Pons (tissue), 1 donor: ENCODE measurements at regions not wholly inside any gene's neighbourhood (a gene's known extent, or its start where the extent isn't known, plus 50 kb on each side); places are given as distances from the start of the nearest gene placed in this dataset.

Experiments
- DNase-seq: peaks from one replicate; pipeline ENCODE4 v3.0.0-alpha.2; 2016; ENCODE audit warnings: low spot score

- no peak for DNase-seq
These were observed 537.5 kb upstream of the WWC1 start for GRCh38 chr5:167753725-167754490.

GRCh38 chr5:167754501-167755021 lies 536.9 kb upstream of the WWC1 start:
- no peak for DNase-seq

DNA sequence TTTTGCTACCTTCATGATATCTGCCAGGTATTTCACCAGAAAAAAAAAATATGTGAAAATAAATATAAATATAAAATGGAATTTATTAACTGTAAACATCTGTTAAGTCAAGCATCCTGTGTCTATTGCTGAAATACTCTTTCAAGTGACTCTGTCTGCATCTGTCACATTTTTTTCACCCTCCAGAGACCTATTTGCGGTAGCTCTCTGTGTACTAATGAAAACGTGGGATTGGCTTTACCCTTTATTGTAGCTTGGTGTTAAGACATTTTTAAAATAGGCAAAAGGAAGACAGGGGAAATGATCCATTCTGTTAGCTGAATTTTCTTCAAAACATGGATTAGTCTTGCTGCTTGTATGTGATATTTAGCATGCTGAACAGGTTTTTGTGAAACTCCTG lies 536.0 kb upstream of the WWC1 start:
- no peak for DNase-seq

- DNase-seq = no peak
These were observed 532.2 kb upstream of the WWC1 start for GRCh38 chr5:167759057-167759821.

DNA sequence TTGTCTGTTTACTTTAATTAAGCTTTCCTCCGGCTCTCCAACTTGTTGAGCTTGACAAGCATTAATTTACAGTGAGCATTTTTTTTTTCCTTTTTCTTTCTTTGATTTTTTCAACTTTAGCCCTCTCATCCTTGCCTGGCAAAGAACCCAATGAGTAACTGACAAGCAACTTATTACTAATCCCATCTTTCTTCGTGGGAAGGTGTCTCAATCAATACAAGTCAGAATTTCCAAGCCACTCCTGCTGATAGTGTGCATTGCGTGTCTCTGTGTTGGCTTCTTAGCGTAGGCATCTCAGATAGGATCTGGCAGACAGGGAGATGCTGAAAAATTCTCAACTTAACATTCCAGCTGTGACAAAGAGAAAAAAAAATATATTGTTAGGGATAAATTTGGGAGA lies 527.7 kb upstream of the WWC1 start:
- no peak for DNase-seq

DNA sequence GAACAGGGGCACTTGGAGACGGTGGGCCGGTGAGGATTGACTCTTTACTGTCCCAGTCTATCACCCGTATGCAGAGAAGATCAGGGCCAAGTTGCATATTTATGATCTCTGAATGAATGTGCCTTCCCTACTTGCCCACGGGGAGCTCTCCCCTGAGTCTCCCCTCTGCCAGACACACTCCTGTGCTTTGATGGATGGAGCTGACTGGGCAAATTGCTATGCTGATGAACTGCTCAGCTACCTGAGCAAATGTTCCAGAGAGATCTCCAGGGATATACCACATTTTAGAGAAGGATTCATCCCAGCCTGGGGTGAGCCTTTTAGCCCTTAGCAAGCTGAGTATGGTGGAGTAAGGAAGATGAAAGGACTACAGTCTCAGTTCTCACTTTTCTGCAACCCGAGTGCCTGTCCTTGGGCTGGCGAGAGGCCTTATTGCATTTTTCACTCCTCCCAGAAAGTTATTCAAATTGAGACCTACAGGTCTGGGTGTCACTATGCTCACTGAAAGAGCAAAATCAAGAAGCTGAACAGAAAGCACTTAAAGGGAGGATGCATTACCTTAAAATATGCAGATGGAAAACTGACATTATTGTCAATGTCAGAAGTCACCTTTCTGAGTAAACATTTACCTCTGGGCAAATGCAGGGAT lies 526.7 kb upstream of the WWC1 start:
- DNase-seq = no peak

DNA sequence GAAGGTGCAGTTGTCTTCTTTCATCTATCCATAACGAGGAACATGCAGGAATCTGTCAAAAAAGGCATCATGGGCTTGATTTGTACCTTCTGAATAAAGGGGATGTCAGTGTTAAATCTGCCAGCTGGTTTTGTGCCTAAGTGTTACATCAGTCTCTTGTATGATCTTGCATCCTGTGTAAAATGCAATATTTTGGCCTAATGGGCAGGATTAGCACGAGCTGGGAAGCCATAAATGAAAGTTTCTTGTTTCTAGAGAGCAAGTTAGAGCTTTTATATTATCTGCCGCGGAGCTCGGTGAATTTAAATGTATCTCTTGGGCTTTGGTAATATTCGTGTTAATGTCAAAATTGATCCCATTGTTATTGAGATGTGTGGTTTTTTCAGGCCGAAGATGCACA lies 526.1 kb upstream of the WWC1 start:
- DNase-seq = no peak

- DNase-seq = no peak
These were observed 524.5 kb upstream of the WWC1 start for GRCh38 chr5:167766957-167767356.

DNA sequence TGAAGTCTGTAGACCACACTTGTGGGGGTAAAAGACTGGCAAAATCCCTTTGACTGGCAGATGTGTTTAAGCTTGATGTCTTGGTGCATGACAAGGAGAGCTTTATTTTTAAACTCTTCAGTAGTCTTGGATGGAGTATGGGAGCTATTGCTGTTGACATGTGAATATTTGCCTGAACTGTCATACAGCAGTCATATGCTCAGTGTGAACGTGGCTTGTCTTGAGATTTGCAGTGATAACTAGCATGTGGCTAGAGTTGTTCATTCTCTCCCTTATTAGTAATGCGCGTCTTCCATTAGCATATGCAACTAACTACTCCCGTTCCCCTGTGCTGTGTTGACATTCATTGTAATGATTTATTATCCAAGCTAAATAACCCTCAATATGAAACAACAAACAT lies 523.6 kb upstream of the WWC1 start:
- DNase-seq = no peak

GRCh38 chr5:167769846-167770413 lies 521.5 kb upstream of the WWC1 start:
- DNase-seq = no peak

GRCh38 chr5:167770461-167770860 lies 521.0 kb upstream of the WWC1 start:
- DNase-seq = no peak

- DNase-seq = no peak
These were observed 519.9 kb upstream of the WWC1 start for GRCh38 chr5:167771571-167771970.

- no peak for DNase-seq
These were observed 517.7 kb upstream of the WWC1 start for GRCh38 chr5:167773668-167774301.

- DNase-seq = no peak
These were observed 513.7 kb upstream of the WWC1 start for GRCh38 chr5:167777746-167778145.

DNA sequence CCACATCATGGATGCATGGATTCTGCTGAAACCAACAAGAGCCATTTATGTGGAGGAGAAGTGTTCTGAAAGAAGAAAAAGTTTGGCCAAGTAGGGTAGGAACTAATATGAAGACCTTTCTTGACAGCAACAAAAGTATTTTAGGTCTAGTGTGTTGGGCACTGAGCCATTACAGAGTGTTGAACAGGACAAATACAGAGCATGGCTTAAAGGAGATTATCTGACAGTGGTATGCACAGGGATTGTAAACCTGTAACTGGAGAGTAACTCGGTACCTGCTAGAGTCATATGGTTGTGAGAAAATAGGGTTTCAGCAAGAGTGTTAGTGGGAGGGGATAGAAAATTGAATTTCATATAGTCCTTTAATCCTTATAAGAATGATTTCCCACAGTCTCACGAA lies 513.2 kb upstream of the WWC1 start:
- DNase-seq = no peak

DNA sequence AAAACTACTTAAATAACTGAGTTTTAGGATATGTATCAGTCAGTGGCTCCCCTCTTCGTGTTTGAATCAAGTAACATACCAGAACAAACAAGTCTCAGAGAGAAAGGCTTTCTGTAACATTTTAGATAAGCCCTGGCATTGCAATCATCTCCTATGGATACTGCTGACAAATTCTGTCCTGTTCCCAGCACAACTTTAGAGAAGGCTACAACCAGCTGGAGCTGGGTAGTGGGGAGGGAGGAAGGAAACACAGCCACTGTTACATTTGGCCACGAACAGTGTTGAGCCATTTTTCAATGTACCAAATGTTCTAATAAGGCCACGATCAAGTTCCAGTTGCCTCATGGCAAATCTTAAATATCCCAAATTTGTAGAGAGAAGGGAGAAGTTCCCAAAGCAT lies 511.8 kb upstream of the WWC1 start:
- no peak for DNase-seq

GRCh38 chr5:167780177-167780576 lies 511.3 kb upstream of the WWC1 start:
- no peak for DNase-seq

- DNase-seq = no peak
These were observed 508.2 kb upstream of the WWC1 start for GRCh38 chr5:167783145-167783817.

- DNase-seq = peak; percentile 75
These were observed 506.3 kb upstream of the WWC1 start for GRCh38 chr5:167785106-167785505.

DNA sequence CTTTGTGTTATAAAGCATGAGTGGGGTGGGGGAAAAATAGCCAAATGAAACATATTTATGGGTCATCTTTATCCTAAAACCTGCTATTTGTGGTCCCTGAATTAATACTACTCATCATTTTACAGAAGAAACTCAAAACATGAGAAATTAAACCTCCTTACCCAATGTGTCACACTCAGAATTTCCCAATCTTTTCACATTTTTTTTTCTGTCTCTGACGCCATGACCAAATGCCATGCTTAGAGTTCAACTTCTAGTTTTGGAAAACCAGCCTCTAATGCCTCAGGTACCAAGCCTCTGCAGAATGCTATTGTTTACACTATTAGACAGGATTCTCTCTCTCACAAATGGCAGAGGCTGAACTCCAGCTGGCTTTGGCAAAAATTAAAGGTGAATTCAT lies 505.5 kb upstream of the WWC1 start:
- no peak for DNase-seq

DNA sequence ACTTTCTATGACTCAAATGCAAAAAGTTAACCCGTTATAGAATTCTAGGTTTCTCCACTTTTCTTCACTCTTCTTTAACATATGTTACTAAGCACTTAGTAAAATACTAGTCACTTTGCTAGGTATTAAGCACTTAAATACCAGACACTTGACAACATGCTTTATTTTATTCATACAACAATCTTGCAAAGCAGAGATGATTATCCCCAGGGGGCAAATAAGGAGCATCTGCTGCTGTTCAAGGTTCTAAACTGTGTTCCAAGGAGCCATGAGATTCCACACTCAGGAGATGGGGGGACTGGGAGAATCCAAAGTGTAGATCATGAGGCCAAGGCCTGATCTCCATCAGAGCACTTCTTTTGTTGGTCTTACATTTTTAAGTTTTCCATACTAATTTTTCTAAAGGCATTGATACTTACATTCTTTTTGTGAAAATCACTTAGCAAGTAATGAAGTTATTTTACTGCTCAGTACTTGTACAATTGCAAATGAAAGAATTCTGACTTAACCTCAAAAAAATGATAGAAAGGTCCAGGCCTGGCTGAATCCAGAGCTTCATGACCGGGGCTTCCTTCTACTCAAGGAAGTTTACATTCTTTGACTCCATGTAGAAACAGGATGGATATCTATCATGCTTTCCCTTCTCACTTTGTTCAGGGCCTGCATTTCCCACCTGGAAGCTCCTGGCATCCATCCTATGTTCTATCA lies 504.4 kb upstream of the WWC1 start:
- no peak for DNase-seq
